ENCODE measurements at regions not wholly inside any gene's neighbourhood (a gene's known extent, or its start where the extent isn't known, plus 50 kb on each side); places are given as distances from the start of the nearest gene placed in this dataset.

DNA sequence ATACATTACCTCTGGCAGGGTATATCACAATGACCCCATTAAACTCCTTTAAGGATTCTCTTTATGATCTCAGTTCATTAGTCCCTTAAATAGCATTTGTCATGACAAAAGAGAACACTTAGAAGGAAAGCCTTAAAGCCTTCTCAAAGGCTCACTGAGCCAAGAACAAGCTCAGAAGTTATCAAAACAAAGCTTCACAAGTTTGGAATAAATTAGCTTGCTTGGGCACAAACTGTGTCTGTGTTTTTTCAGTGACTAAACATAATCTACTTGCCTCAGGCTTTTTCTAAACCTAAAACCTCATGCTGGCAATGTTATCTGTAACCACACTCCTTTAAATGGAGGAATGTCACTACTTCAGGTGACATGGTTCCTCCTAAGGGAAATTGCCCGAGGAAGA lies 1114.9 kb upstream of the C9orf72 start:
- Histone ChIP-seq H3K79me2 (ENCODE audit: control insufficient read depth, insufficient read depth, low read length) (no peaks in the 10 kb centered on the region), H2AFZ (ENCODE audit: control insufficient read depth, low read length) (no peak overlapping the region), H3K9me3 (ENCODE audit: control insufficient read depth, low read depth, low read length) (no peaks in the 10 kb centered on the region), H3K27ac (ENCODE audit: control insufficient read depth, insufficient read depth, low read length) (no peak overlapping the region), H3K27me3 (ENCODE audit: control insufficient read depth, extremely low read depth, insufficient read depth, low read length) (no peaks in the 10 kb centered on the region), H3K4me2 (ENCODE audit: control insufficient read depth, extremely low read depth, insufficient read depth, low read depth, low read length) (no peak overlapping the region), H3K9me1 (ENCODE audit: control insufficient read depth, extremely low read depth, insufficient read depth, low read length) (no peaks in the 10 kb centered on the region), H4K20me1 (ENCODE audit: control insufficient read depth, extremely low read depth, insufficient read depth, low read length) (no peaks in the 10 kb centered on the region), H3K36me3 (ENCODE audit: control insufficient read depth in 2 of 2, extremely low read depth in 1 of 2, insufficient read depth in 2 of 2, low read length in 2 of 2) (no peaks in the 10 kb centered on the region), H3K4me3 (ENCODE audit: control insufficient read depth in 2 of 3, extremely low read depth in 1 of 3, insufficient read depth in 2 of 3, low read depth in 1 of 3, low read length in 3 of 3) (no peak overlapping the region), H3K9ac (ENCODE audit: control insufficient read depth, extremely low read depth, insufficient read depth, low read length) (no peak overlapping the region), H3K4me1 (ENCODE audit: control insufficient read depth, extremely low read depth, insufficient read depth, low read length) (no peaks in the 10 kb centered on the region)
- DNase-seq (ENCODE audit: low read depth, low spot score) (no peak), FAIRE-seq (no peak)
- no peak for TF ChIP-seq EZH2 (IDR thresholded peaks at IDR 0.05; ENCODE audit: low read length)
- TF ChIP-seq, protein P1, sequence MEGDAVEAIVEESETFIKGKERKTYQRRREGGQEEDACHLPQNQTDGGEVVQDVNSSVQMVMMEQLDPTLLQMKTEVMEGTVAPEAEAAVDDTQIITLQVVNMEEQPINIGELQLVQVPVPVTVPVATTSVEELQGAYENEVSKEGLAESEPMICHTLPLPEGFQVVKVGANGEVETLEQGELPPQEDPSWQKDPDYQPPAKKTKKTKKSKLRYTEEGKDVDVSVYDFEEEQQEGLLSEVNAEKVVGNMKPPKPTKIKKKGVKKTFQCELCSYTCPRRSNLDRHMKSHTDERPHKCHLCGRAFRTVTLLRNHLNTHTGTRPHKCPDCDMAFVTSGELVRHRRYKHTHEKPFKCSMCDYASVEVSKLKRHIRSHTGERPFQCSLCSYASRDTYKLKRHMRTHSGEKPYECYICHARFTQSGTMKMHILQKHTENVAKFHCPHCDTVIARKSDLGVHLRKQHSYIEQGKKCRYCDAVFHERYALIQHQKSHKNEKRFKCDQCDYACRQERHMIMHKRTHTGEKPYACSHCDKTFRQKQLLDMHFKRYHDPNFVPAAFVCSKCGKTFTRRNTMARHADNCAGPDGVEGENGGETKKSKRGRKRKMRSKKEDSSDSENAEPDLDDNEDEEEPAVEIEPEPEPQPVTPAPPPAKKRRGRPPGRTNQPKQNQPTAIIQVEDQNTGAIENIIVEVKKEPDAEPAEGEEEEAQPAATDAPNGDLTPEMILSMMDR (optimal IDR thresholded peaks at IDR 0.05 in 1 of 3, IDR thresholded peaks at IDR 0.05 in 1 of 3, conservative IDR thresholded peaks at IDR 0.05 in 1 of 3; ENCODE audit: extremely low read depth in 1 of 3, insufficient read depth in 2 of 3, low read length in 3 of 3): no peak
- dilution Hi-C loops (cut with MboI; ENCODE audit: extremely low pct_ligation_motif_present, low sequenced_read_pairs): no loop called here

DNA sequence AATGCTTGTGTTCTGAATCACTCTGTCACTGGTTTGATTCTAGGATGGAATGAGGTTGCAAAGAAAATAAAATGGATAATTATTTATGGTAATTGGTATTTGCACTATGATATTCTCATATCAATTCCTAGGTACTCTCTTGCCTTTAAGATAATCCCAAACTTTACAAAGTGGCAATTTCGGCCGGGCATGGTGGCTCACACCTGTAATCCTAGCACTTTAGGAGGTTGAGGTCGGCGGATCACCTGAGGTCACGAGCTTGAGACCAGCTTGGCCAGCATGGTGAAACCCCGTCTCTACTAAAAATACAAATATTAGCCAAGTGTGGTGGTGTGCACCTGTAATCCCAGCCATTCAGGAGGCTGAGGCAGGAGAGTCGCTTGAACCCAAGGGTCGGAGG lies 1118.7 kb upstream of the C9orf72 start:
- no peaks in the 10 kb centered on the region for H3K79me2 ChIP-seq (ENCODE audit: control insufficient read depth, insufficient read depth, low read length)
- no peak overlapping the region for H3K9ac ChIP-seq (ENCODE audit: control insufficient read depth, extremely low read depth, insufficient read depth, low read length)
- H3K4me1 ChIP-seq (ENCODE audit: control insufficient read depth, extremely low read depth, insufficient read depth, low read length): no peaks in the 10 kb centered on the region
- no peak overlapping the region for H2AFZ ChIP-seq (ENCODE audit: control insufficient read depth, low read length)
- no peaks in the 10 kb centered on the region for H3K27me3 ChIP-seq (ENCODE audit: control insufficient read depth, extremely low read depth, insufficient read depth, low read length)
- no peak for FAIRE-seq
- no peak overlapping the region for H3K27ac ChIP-seq (ENCODE audit: control insufficient read depth, insufficient read depth, low read length)
- DNase-seq (ENCODE audit: low read depth, low spot score): no peak
- H3K36me3 ChIP-seq (ENCODE audit: control insufficient read depth in 2 of 2, extremely low read depth in 1 of 2, insufficient read depth in 2 of 2, low read length in 2 of 2): no peaks in the 10 kb centered on the region
- no peak overlapping the region for H3K4me2 ChIP-seq (ENCODE audit: control insufficient read depth, extremely low read depth, insufficient read depth, low read depth, low read length)
- dilution Hi-C loops (cut with MboI; ENCODE audit: extremely low pct_ligation_motif_present, low sequenced_read_pairs): no loop called here
- TF ChIP-seq EZH2 (IDR thresholded peaks at IDR 0.05; ENCODE audit: low read length): no peak
- TF ChIP-seq, protein P1 (optimal IDR thresholded peaks at IDR 0.05 in 1 of 3, IDR thresholded peaks at IDR 0.05 in 1 of 3, conservative IDR thresholded peaks at IDR 0.05 in 1 of 3; ENCODE audit: extremely low read depth in 1 of 3, insufficient read depth in 2 of 3, low read length in 3 of 3): no peak
- H3K4me3 ChIP-seq (ENCODE audit: control insufficient read depth in 2 of 3, extremely low read depth in 1 of 3, insufficient read depth in 2 of 3, low read depth in 1 of 3, low read length in 3 of 3): no peak overlapping the region
- no peaks in the 10 kb centered on the region for H3K9me3 ChIP-seq (ENCODE audit: control insufficient read depth, low read depth, low read length)
- no peaks in the 10 kb centered on the region for H4K20me1 ChIP-seq (ENCODE audit: control insufficient read depth, extremely low read depth, insufficient read depth, low read length)
- H3K9me1 ChIP-seq (ENCODE audit: control insufficient read depth, extremely low read depth, insufficient read depth, low read length): no peaks in the 10 kb centered on the region

All from keratinocyte (primary cell).